Left hindlimb (tissue), 1 donor: ENCODE measurements at regions not wholly inside any gene's neighbourhood (a gene's known extent, or its start where the extent isn't known, plus 50 kb on each side); places are given as distances from the start of the nearest gene placed in this dataset.
"Not testable (repeated sequence)": the region's sequence is repeated elsewhere in the genome, so short reads cannot be mapped to it uniquely, and the experiment has no call there.

Experiments
- DNase-seq: peaks from one replicate; pipeline ENCODE4 v3.0.0-alpha.2; 2018

DNA sequence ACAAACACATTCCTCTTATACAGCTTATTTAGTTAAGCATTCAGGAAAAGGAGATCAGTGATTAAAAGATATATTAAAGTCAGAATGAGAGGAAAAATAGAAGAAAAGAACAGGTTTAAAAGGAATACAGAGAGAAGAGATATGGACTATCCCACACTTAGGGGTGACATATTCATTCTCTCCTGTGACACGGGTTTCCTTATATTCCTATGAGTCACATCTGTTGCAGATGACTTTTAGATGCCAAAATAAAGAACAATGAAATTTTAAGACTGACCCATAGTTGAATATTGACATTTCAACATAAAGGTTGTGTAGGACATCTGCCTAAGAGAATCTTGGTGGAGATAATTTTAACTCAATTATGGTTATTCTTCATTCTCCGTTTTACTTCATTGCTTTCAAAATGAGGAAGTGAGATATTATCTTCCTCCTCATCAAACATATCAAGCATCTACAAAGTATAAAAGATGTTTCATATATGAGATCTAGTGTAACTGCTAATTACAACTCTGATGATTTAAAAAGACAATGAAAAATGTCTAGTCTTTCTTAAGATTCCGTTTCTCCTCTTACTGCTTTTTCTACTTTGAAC is 1336.7 kb upstream of the CITED2 start:
- no peak for DNase-seq

DNA sequence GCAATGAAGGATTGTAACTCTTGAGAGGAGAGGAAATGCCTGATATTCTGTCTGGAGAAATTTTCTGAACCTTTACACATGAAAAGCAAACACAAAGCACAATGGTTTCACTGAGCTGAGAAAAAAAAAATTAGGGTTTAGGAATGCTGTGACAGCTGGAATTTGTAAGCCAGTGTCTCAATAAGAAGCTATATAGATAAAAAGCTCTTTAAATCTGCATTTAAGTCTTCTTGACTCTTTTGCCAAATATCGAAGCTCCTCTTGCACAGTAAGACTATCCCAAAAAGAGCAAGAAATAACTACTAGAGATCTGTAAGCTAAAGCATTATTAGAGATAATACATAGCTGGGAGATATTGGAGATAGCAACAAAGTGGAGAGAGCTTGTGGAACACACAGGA is 1334.0 kb upstream of the CITED2 start:
- no peak for DNase-seq

DNA sequence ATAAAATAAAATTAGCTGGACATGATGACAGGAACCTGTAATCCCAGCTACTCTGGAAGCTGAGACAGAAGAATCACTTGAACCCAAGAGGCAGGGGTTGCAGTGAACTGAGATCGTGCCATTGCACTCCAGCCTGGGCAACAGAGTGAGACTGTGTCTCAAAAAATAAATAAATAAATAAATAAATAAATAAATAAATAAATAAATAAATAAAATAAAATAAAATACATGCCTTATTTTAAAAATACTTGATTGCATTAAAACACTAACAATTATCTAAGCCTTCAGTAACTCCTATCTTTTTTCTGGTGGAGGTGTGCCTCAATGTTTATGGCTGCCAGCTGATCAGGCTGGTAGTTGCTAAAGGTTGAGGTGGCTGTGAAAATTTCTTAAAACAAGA is 1329.6 kb upstream of the CITED2 start:
- DNase-seq: not testable (repeated sequence)

DNA sequence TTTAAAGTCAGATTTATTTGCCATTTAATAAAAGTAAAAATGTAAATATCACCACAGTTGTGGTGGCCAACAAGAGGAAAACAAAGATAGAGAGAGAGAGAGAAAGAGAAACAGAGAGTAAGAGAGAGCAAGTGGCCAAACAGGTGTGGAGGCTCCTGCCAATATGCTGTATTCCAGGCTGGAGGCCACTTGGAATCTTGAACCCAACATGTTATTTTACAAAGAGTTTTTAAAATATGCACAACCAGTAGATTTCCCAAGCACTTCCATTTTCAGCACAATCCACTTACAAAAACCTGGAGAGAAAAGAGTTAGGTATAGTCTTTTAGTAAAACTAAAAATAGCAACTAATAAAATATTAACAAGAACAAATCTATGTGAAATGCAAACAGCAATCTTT is 1323.1 kb upstream of the CITED2 start:
- no peak for DNase-seq

DNA sequence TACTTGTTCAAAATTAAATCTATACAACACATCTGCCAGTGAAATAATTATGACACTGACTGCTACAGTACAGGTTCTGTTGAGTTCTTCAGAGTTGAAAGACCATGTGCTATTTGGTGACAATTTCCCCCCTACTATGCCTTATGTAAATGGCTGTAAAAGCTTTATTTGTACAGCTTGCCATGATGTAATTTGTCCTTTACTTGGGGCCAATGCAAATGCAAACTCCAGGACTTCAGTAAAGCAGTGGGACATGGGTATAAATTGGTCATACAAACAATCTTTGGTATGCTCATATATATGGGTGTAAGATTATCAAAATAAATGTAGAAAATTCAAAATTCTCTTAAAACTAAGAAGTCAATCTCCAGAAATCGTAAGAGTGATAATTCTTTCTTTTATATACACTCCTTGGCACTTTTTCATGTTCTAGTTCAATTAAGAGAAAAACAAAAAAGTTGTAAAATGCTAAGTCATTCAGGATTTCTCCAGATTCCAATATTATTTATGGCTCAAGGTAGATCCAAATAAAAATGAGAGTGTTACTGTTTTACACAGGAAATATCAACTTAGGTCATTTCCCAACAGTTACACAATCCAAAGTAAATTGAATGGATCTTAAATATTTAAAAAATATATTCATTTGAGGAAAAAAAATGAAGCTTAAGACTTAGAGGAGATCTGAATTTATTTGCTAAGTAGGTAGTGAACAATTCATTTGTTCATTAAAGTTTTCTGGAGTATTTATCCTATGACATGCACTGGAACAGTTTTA is 1310.5 kb upstream of the CITED2 start:
- no peak for DNase-seq

DNA sequence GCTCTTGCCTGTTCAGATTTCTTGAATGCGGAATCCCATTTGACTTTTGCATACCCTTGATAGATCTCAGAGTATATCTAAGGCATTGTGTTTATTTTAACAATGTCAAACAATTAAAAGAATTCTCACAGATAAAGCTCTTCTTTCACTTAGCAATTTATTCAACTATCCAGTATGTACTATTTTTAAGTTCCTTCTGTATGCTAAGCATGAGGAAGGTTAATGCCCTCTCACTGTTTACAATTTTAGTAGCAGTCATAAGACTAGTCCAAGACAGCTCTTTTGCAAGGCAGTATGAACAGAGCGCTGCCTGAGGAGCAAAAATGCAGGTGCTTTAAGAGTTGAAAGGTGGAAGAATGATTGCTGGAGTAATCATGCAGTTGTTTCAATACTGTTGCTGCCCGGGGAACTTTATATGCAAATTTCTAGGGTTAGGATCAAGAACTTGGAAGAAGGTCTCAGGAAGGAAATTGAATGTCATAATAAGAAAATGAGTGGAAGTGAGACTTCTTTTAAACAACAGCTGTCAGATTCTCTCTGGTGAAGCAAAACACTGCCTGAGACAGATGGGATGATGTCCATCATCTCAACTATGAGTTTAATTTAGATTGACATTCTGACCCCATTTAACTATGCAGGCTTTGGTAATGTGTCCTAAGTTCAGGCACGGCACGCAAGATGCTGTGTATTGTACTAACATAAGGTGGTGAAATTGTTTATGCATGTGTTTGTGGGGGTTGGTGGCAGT is 1303.5 kb upstream of the CITED2 start:
- no peak for DNase-seq

DNA sequence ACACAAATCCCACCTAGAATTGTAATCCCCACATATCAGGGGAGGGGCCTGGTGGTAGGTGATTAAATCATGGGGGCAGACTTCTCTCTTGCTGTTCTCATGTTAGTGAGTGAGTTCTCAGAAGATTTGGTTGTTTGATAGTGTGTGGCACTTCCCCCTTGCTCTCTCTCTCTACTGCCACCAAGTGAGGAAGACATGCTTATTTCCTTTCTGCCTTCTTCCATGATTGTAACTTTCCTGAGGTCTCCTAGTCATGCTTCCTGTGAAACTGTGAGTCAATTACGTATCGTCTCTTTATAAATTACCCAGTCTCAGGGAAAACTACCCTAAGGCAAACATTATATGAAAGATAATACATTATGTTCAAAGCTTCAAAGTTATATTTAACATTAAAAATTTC is 1297.5 kb upstream of the CITED2 start:
- no peak for DNase-seq

DNA sequence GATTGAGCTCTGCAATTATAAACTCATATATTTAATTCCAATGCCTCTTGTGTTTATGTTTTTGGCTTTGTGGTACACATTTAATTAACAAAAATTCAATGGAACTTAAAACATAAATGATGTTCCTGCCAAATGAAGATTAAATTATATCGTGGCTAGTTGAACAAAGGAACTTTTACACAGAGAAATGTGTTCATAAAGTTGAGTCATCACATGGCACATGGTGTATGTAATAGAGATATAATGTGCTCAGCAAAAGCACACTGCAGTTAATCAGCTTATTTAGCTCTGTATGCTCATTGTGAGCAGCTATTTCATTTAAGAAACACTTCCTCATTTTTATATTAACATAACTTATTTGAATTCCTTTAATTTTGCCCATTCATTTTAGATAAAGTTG is 1295.6 kb upstream of the CITED2 start:
- no peak for DNase-seq

DNA sequence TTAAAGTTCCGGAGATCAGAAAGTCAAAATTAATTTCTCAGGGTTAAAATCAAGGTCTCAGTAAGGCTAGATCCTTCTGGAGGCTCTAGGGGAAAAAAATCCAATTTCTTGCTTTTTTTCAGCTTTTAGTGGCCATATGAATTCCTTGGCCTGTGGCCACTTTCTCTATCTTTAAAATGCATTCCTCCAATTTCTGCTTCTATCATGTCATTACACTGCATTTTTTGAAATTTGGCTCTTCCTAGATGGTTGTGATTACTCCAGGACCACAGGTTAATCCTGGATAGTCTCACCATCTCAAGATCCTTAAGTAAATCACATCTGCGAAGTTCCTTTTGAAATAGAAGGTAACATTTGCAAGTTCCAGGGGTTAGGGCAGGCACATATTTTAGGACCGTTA is 1294.9 kb upstream of the CITED2 start:
- DNase-seq: no peak

DNA sequence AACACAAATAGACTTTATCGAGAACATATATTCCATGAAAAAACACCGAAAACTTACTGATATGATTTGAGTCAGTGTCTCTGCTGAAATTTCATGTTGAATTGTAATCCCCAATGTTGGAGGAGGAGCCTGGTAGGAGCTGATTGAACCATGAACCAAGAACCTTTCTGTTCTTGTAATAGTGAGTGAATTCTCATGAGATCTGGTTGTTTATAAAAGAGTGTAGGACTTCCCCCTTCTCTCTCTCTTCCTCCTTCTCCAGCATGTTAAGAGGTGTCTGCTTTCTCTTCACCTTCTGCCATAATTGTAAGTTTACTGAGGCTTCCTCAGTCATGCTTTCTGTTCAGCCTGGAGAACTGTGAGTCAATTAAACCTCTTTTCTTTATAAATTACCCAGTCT is 1289.3 kb upstream of the CITED2 start:
- DNase-seq: no peak

DNA sequence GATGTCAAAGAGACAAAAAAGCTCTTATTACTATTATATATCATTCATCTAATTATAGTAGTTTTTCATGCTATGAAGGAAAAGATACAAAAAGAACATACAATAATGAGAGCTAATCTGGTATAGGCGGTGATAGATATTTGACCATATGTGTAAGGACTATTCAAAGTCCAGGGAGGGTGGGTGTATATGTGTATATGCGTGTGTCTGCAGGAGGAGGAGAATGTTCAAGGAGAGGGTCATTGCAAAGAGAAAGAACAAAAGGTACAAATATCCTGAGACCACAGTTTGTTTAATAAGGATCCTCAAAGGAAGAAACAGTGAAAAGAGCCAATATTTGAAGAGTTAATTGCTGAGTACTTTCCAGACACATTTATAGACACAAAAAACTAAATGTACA is 1288.6 kb upstream of the CITED2 start:
- DNase-seq: no peak

DNA sequence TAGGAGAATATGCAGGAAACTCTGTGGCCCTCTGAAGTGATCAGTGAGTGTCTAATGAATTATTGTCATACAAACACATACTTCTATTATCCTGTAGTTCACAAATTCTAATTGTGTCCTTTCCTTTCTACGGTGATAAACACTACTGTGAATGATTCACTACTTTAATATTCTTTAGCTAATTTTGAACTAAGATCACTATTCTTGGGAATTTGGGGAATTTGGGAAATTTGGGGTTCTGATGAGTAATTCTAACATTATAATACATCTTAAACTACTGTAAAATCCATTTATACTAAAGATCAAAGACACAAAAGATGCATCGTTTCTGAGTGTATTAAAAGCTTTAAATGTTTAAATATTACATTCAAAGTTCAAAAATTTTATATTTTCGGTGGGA is 1287.2 kb upstream of the CITED2 start:
- no peak for DNase-seq

DNA sequence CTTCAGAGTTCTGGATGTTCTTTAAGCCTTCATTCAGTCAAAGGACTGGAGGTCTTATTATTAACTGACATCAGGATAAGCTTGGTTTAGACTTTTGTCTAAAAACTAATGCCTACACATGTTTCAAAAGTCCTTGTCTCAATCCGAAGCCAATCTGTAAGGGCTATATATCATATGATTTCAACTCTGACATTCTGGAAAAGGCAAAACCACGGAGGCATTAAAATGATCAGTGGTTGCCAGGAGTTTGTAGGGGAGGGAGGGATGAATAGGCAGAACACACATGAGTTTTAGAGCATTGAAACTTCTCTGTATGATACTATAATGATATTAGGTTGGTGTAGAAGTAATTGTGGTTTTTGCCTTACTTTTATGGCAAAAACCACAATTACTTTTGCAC is 1285.8 kb upstream of the CITED2 start:
- DNase-seq: no peak

DNA sequence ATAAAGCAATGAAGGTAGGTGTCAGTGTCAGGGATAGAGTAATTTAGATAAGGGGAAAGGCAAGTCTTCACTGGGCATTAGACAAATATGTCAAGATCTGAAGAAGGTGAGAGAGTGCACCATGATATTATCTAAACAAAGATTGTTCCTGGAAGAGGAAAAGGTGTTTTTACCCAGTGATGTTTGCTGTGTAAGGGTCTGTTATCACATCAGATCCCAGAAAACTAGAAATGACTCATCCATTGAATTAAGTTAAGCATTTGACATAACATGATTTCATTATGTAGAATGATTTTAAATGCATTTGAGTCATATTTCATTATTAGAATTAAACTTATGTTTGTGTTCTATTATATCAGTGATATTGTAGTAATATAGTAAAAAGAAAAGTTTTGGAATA is 1279.5 kb upstream of the CITED2 start:
- DNase-seq: no peak

DNA sequence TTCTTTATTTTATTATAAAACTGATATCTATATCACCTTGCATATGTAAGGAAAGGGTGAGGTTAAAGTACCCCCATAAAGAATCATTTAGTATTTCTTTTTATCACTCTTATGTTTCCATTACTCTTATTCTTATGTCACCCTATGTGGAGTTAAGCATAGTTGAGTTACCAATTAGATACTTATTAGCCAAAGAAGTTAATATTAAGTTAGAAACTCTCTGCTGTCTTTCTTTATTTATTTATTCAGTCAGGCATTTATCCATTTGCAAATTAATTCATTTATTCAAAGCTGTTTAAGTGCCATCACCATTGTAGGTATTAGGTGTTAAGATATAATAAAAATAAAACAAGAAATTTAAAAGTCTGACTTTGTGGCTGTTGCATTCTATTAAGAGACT is 1279.1 kb upstream of the CITED2 start:
- no peak for DNase-seq

DNA sequence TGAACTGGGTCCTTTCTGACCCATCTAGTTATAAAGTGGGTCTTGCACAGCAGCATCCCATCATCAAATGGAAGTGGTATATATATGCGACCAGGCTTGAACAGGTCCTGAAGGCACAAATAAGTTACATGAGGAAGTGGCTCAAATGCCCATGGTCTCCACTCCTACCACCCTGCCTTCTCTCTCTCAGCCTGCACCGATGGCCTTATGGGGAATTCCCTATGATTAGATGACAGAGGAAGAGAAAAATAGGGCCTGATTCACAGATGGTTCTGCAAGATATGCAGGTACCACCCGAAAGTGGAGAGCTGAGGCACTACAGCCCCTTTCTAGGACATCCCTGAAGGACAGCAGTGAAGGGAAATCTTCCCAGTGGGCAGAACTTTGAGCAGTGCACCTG is 1275.1 kb upstream of the CITED2 start:
- DNase-seq: not testable (repeated sequence)

DNA sequence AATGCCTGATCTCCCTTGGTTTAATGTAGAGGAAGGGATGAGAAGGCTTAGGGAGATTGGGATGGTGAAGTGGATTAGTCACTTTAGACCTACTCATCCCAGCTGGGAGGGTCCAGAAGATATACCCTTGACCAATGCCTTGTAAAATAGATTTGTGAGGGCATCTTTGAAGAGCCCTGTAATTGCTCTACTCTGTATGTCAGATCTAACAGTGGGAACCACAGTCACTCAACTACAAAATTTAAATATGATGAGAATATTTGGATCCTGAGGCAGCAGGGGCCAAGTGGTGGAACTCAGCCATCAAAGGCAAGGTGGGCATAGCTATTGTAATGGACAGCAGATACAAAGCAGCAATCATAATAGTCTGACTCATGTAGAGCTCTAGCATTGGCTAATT is 1272.9 kb upstream of the CITED2 start:
- DNase-seq: not testable (repeated sequence)

DNA sequence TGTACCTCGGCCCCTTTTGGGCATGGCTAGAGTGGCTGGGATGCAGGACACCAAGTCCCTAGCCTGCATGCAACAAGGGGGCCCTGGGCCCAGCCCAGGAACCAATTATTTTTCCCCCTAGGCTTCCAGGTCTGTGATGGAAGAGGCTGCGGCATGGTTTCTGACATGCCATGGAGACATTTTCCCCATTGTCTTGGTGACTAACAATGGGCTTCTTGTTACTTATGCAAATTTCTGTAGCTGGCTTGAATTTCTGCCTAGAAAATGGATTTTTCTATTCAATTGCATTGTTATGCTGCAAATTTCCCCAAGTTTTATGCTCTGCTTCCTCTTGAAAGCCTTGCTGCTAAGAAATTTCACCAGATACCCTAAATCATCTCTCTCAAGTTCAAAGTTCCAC is 1269.6 kb upstream of the CITED2 start:
- no peak for DNase-seq

DNA sequence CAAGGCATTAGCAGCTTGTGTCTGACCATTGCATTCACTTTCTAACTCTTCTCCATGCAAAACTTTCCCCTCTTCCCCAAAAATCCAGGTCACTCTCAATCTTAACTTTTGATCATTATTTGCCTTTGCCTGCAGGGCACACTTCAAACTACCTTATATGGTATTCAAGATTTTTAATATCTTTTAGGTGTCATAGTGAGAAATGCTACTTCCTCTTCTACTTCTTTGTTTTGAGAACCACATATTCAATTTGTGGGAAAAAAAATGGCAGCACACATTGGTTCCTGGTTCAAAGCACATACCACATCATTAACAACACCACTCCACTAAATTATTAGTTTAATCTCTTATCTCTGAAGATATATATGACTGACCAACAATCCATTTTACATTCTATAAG is 1267.0 kb upstream of the CITED2 start:
- no peak for DNase-seq

DNA sequence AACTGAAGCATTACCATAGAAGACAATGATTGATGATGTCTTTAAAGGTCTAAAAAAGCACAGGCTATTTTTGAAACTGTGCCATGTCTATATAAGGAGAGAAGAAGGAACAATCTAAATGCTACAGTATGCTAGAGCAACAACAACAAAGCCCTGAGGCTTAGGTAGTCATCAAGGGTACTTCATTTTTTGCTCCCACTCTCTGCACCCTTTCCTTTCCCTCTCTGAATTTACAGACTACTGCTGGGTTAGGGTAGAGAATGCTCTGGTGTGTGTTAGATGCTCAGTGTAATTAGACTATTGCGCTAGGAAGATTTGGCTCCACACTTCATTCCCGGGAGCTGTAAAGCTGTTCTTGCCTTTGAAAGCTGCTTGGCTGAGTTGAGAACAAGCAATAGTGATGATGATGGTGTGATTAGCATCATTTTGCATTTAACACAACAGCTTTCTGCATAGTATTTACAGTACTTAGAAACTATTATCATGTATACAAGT is 1262.5 kb upstream of the CITED2 start:
- DNase-seq: no peak

DNA sequence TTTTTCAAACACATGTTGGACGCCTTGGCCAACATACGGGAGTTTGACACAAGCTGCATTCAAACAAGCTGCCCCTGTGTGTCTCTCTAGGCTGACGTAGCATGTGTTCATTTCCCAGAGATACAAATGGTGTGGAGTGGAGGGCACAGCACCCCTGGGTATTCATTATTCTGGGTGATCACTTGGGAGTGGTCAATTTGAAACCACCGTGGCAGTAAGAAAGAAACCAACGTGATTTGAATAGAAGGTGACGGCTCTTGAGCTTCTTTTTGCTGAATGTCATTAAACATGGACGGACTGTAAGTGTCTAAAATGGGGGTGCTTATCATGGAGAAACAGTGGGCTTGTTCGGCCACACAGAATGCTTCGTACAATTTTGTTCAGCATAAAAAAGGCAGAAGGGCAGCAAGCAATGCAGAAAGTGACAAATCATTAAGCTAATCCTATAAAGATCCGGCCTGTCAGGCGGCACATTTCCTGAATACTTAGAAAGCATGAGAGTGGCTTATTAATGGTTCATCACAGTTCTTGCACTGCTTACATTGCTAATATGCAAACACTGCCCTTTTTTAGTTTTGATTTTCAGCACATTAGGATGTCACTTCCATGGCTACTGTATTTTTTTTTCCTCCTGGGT is 1261.9 kb upstream of the CITED2 start:
- no peak for DNase-seq

DNA sequence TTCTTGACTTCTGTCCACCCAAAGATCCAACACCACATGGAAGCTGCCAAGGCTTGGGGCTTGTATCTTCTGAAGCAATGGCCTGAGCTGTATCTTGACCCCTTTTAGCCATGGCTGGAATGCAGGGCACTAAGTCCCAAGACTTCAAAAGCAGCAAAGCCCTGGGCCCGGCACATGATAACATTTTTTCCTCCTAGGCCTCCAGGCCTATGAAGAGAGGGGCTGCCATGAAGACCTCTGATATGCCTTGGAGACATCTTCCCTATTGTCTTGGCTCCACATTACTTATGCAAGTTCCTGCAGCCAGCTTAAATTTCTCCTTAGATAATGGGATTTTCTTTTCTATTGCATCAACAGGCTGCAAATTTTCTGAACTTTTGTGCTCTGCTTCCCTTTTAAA is 1252.6 kb upstream of the CITED2 start:
- no peak for DNase-seq

DNA sequence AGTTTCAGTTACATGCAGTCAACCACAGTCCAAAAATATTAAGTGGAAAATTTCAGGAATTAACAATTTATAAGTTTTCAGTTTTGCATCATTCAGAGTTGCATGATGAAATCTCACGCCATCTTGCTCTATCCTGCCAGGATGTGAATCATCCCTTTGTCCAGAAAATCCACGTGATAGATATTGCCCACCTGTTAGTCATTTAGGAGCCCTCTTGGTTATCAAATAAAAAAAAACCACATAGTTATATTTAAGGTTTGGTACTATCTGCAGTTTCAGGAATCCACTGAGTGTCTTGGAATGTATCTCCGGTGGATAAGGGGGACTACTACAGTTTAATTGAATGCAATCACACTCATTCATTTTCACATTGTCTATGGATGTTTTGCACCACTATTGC is 1249.0 kb upstream of the CITED2 start:
- DNase-seq: no peak

DNA sequence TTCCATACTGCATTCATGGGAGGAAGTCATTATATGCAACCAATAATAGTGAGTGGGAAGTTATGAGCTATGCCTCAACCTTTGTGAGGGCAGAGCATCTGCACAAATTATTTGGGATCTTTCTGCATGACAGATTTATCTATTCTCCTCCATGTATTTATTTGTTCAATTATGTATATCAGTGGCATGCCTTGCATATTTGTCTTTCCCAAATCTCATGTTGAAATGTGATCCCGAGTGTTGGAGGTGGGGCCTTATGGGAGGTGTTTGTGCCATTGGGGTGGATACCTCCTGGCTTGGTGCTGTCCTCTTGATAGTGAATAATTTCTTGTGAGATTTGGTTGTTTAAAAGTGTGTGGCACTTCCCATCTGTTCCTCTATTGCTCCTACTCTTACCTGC is 1246.0 kb upstream of the CITED2 start:
- DNase-seq: no peak
